IMR-90 (cell line): ENCODE measurements at regions not wholly inside any gene's neighbourhood (a gene's known extent, or its start where the extent isn't known, plus 50 kb on each side); places are given as distances from the start of the nearest gene placed in this dataset.

Source experiments
- BHLHE40 ChIP-seq: fragments of 150-350 bp; IDR thresholded peaks from 2 replicates; pipeline ENCODE4 v1.6.1; 2016; ENCODE audit warnings: mild to moderate bottlenecking, low read depth, low read length
- CEBPB ChIP-seq: IDR thresholded peaks from 2 replicates; pipeline ENCODE4 v1.6.1; 2012; ENCODE audit warnings: low read depth, low read length, improper control_type of control experiment
- CTCF ChIP-seq: conservative IDR thresholded peaks from 2 replicates; pipeline ENCODE4 v1.5.1; 2012; ENCODE audit warnings: mild to moderate bottlenecking, low read depth, low read length, improper control_type of control experiment
- ELK1 ChIP-seq: fragments of 150-350 bp; IDR thresholded peaks from 2 replicates; pipeline ENCODE4 v1.6.1; 2016; ENCODE audit warnings: low read depth, mild to moderate bottlenecking, low read length, moderate library complexity, borderline replicate concordance
- MAFK ChIP-seq: IDR thresholded peaks from 2 replicates; pipeline ENCODE4 v1.6.1; 2012; ENCODE audit warnings: low read depth, low read length, improper control_type of control experiment
- POLR2A ChIP-seq: IDR thresholded peaks from 2 replicates; pipeline ENCODE4 v1.6.1; 2012; ENCODE audit warnings: mild to moderate bottlenecking, low read depth, low read length
- RCOR1 ChIP-seq: IDR thresholded peaks from 2 replicates; pipeline ENCODE4 v1.6.1; 2012; ENCODE audit warnings: mild to moderate bottlenecking, low read length, improper control_type of control experiment; ENCODE audit not compliant: insufficient replicate concordance
- RFX5 ChIP-seq: IDR thresholded peaks from 2 replicates; pipeline ENCODE4 v1.8.0; 2012; ENCODE audit warnings: low read depth, mild to moderate bottlenecking, low read length, moderate library complexity

DNA sequence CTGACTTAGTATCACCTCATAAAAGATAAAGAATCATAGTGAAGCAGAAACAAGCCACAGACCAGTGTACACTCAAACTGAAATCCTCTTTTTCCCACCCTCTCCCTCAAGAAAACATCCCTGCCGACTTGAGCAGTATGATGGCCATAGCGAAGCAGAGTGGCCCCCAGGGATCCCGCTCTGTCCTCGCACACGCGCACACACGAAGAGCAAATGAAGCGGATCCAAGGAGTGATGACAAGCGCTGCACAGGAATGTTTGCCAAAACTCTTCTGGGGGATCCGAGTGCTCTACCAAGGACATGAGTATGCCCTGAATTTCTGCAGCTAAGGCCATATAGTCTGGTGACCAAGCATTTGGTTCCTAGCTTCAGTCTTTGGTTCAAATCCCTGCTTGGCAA lies 134.5 kb upstream of the C2CD4B start:
- TF ChIP-seq CTCF (no peak), CEBPB (no peak), BHLHE40 (no peak), POLR2A (no peak), ELK1 (no peak), MAFK (no peak), RFX5 (no peak), RCOR1 (no peak)
